Colonic mucosa (tissue), 4 donors: ENCODE measurements at regions not wholly inside any gene's neighbourhood (a gene's known extent, or its start where the extent isn't known, plus 50 kb on each side); places are given as distances from the start of the nearest gene placed in this dataset.

ENCODE experiments used
- DNase-seq: peaks from one replicate; pipeline ENCODE4 v3.0.0-alpha.2; 2020
- H3K27ac ChIP-seq: fragments of 200-600 bp; one replicate; pipeline ENCODE4 v1.8.0; 2021
- H3K27me3 ChIP-seq: fragments of 200-600 bp; one replicate; pipeline ENCODE4 v1.8.0; 2021
- H3K36me3 ChIP-seq: fragments of 200-600 bp; one replicate; pipeline ENCODE4 v1.8.0; 2021
- H3K4me1 ChIP-seq: fragments of 200-600 bp; one replicate; pipeline ENCODE4 v1.8.0; 2021; ENCODE audit warnings: mild to moderate bottlenecking
- H3K4me3 ChIP-seq: fragments of 200-600 bp; one replicate; pipeline ENCODE4 v1.8.0; 2021
- H3K9ac ChIP-seq, 2 donors: one replicate each; pipeline ENCODE4 v1.7.0; 2013; ENCODE audit warnings: control low read depth in 2 of 2, low read depth in 2 of 2, low read length in 2 of 2
- H3K9me3 ChIP-seq: fragments of 200-600 bp; one replicate; pipeline ENCODE4 v1.8.0; 2021
- CTCF ChIP-seq: fragments of 200-600 bp; IDR thresholded peaks from one replicate; pipeline ENCODE4 v1.8.0; 2022; ENCODE audit warnings: antibody characterized with exemption, mild to moderate bottlenecking
- intact Hi-C: fragments of 100-400 bp; cut with DNase I; formaldehyde crosslinking; loops from one replicate; pipeline ENCODE4 v1.14.1; 2022
- donor health status: healthy.
- donor health status: DM: no; HTN: no; CAD: no.
- donor health status: DM: no; HTN: no; CAD: no.

- no peak for TF ChIP-seq CTCF
- no peak overlapping the region for H3K4me3 ChIP-seq
- H3K9ac ChIP-seq, result no peak overlapping the region
- intact Hi-C loops, result no loop called here
- H3K4me1 ChIP-seq, result no peaks in the 10 kb centered on the region
- no peaks in the 10 kb centered on the region for H3K9me3 ChIP-seq
- H3K36me3 ChIP-seq, result no peaks in the 10 kb centered on the region
- no peak for DNase-seq
- H3K27ac ChIP-seq, result no peak overlapping the region
- no peaks in the 10 kb centered on the region for H3K27me3 ChIP-seq
Observed at GRCh38 chr12:18807714-18808113, 69.8 kb downstream of the CAPZA3 start.

- H3K9ac ChIP-seq, result no peak overlapping the region
- no peak for TF ChIP-seq CTCF
- no peaks in the 10 kb centered on the region for H3K9me3 ChIP-seq
- H3K27me3 ChIP-seq, result no peaks in the 10 kb centered on the region
- no peak overlapping the region for H3K4me3 ChIP-seq
- no peak overlapping the region for H3K27ac ChIP-seq
- H3K36me3 ChIP-seq, result no peaks in the 10 kb centered on the region
- H3K4me1 ChIP-seq, result no peaks in the 10 kb centered on the region
- intact Hi-C loops, result no loop called here
- no peak for DNase-seq
Observed at GRCh38 chr12:18808221-18808620, 70.3 kb downstream of the CAPZA3 start.

DNA sequence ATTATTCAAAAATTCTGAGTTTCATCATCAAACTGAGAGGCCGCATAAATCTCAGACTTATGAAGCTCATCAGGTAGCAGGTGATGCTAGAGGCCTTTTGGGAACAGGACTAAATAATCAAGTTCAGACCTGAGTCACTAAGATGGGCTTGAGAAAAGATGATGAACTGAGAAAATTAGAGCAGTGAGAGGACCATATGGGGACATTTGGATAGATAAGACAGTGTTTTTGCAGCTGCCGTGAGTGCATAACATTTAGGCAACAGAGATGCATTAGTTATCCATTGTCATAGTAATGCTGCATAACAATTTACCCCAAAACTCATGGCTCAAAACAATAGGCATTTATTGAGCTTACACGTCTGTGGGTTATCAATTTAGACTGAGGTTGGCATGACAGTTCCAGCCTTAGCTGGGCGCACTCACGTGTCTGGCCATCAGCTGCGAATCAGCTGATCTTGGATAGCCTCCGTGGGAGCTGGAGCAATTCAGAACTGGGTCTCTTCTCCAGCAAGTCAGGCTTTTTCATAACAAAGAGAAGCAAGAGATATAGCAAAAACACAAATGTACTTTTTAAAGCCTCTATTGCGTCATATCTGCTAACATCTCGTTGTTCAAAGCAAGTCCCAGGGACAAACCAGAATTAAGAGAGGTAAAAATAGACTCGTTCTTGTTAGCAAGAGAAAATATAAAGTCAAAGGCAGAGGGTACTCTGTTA lies 72.8 kb downstream of the CAPZA3 start:
- H3K4me3 ChIP-seq, result no peak overlapping the region
- H3K36me3 ChIP-seq, result no peaks in the 10 kb centered on the region
- DNase-seq, result no peak
- intact Hi-C loops, result no loop called here
- no peaks in the 10 kb centered on the region for H3K9me3 ChIP-seq
- H3K27ac ChIP-seq, result no peak overlapping the region
- no peaks in the 10 kb centered on the region for H3K27me3 ChIP-seq
- no peaks in the 10 kb centered on the region for H3K4me1 ChIP-seq
- no peak overlapping the region for H3K9ac ChIP-seq
- TF ChIP-seq CTCF, result no peak

DNA sequence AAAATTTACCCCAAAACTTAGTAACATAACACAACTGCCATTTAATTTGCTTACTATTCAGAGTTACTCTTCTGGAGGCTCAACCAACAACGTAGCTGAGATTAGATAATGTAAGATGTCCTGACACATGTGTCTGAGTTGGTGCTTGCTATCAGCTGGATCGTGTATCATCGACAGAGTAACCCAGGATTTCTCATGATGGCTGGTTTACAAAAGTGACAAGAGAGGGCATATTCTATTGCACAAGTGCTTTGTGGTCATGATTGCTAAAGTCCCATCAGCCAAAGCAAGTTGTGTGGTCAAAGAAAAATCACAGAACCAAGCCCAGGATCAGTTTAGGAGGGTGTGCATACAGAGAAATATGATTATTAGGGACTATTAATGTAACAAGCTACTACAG lies 73.4 kb downstream of the CAPZA3 start:
- intact Hi-C loops, result no loop called here

DNA sequence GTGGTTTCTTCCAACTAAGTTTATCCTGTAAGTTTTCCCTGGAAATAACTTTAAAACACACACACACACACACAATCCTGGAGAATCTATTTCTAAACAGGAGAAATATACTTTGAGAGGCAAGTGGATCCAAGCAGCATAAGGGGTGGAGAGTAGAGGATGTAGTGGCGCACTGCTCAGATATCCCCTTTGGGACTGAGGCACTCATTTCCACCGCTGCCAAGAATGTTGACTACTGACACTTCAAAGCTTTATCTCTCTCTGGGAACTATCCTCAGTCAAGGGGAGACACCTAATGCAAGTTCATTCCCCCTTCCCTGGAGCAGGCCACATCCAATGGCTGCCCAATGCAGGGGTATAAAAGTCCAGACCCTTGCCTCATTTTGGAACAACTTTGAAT lies 75.8 kb downstream of the CAPZA3 start:
- TF ChIP-seq CTCF, result no peak
- Histone ChIP-seq H3K9me3 (no peaks in the 10 kb centered on the region), H3K9ac (no peak overlapping the region), H3K27ac (no peak overlapping the region), H3K4me3 (no peak overlapping the region), H3K4me1 (no peaks in the 10 kb centered on the region), H3K36me3 (no peaks in the 10 kb centered on the region), H3K27me3 (no peaks in the 10 kb centered on the region)
- DNase-seq, result no peak
- intact Hi-C loops, result no loop called here

More for the DNA sequence above, 73.4 kb downstream of the CAPZA3 start:
- DNase-seq, result no peak
- Histone ChIP-seq H3K27ac (no peak overlapping the region), H3K4me3 (no peak overlapping the region), H3K4me1 (no peaks in the 10 kb centered on the region), H3K9me3 (no peaks in the 10 kb centered on the region), H3K9ac (no peak overlapping the region), H3K36me3 (no peaks in the 10 kb centered on the region), H3K27me3 (no peaks in the 10 kb centered on the region)
- no peak for TF ChIP-seq CTCF
